Gastrocnemius medialis (tissue), 4 donors: ENCODE measurements at regions not wholly inside any gene's neighbourhood (a gene's known extent, or its start where the extent isn't known, plus 50 kb on each side); places are given as distances from the start of the nearest gene placed in this dataset.

Source experiments
- POLR2A ChIP-seq, 2 donors: fragments of 450-650 bp; IDR thresholded peaks; one replicate each; pipeline ENCODE4 v1.6.1; 2017; ENCODE audit warnings: antibody characterized with exemption in 2 of 2, mild to moderate bottlenecking in 2 of 2, moderate library complexity in 2 of 2
- TF ChIP-seq, protein P1 (sequence below), 5 experiments: fragments of 450-650 bp in 3 of 5; fragments of 200-600 bp in 2 of 5; sonication (generic) in 2 of 5; IDR thresholded peaks in 4 of 5; conservative IDR thresholded peaks in 1 of 5; 1 replicate in 4 of 5; 2 replicates in 1 of 5; pipeline ENCODE4 v1.5.1; 2016 to 2019; ENCODE audit warnings: antibody characterized with exemption in 5 of 5, mild to moderate bottlenecking in 3 of 5, moderate library complexity in 3 of 5

DNA sequence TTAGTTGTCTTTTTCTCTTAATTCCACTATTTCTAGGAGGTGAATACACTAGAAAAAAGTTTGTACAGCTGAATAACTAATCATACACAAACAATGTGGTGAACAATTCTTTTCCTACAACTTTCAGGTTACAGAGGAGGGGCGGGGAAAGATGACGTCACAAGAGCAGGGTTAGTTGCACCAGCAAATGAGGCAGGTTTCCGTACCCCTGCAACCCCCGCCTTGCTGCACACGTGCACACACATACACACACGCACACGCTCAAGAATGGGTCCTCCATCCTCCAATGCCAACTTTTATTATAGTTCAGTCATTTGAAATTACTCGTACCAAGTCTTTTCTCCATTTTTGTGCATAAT is 122.8 kb downstream of the ARL4C start:
- TF ChIP-seq, protein P1, sequence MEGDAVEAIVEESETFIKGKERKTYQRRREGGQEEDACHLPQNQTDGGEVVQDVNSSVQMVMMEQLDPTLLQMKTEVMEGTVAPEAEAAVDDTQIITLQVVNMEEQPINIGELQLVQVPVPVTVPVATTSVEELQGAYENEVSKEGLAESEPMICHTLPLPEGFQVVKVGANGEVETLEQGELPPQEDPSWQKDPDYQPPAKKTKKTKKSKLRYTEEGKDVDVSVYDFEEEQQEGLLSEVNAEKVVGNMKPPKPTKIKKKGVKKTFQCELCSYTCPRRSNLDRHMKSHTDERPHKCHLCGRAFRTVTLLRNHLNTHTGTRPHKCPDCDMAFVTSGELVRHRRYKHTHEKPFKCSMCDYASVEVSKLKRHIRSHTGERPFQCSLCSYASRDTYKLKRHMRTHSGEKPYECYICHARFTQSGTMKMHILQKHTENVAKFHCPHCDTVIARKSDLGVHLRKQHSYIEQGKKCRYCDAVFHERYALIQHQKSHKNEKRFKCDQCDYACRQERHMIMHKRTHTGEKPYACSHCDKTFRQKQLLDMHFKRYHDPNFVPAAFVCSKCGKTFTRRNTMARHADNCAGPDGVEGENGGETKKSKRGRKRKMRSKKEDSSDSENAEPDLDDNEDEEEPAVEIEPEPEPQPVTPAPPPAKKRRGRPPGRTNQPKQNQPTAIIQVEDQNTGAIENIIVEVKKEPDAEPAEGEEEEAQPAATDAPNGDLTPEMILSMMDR (IDR thresholded peaks at IDR 0.05 in 4 of 5, conservative IDR thresholded peaks at IDR 0.05 in 1 of 5) = no peak
- no peak for TF ChIP-seq POLR2A (IDR thresholded peaks at IDR 0.05)
